Chondrocyte (in vitro differentiated cells): ENCODE measurements at regions not wholly inside any gene's neighbourhood (a gene's known extent, or its start where the extent isn't known, plus 50 kb on each side); places are given as distances from the start of the nearest gene placed in this dataset.

ENCODE experiments used
- DNase-seq: peaks from one replicate; pipeline ENCODE4 v3.0.0; 2021; ENCODE audit warnings: mixed read lengths, low spot score
- H3K27ac Mint-ChIP-seq: one replicate; pipeline ENCODE4 v1.8.0; 2021; ENCODE audit warnings: mild to moderate bottlenecking, moderate library complexity, mixed read lengths; ENCODE audit not compliant: unreplicated experiment
- H3K27me3 Mint-ChIP-seq: 2 replicates; pipeline ENCODE4 v1.8.0; 2021; ENCODE audit warnings: low read depth, mixed read lengths
- H3K36me3 Mint-ChIP-seq: 2 replicates; pipeline ENCODE4 v1.8.0; 2021; ENCODE audit warnings: low read depth, mixed read lengths
- H3K4me1 Mint-ChIP-seq: 2 replicates; pipeline ENCODE4 v1.8.0; 2021; ENCODE audit warnings: low read depth, mild to moderate bottlenecking, mixed read lengths
- H3K4me3 Mint-ChIP-seq: one replicate; pipeline ENCODE4 v1.8.0; 2021; ENCODE audit warnings: mild to moderate bottlenecking, moderate library complexity, mixed read lengths; ENCODE audit not compliant: unreplicated experiment
- H3K9me3 Mint-ChIP-seq: 2 replicates; pipeline ENCODE4 v1.8.0; 2021; ENCODE audit warnings: low read depth, mixed read lengths
- TF ChIP-seq, protein P1 (sequence below): fragments of 200-600 bp; sonication (generic); IDR thresholded peaks from 2 replicates; pipeline ENCODE4 v1.5.0; 2021; ENCODE audit warnings: antibody characterized with exemption, mild to moderate bottlenecking, moderate library complexity

GRCh38 chr11:69882270-69882608 lies 63.0 kb upstream of the FGF3 start:
- peaks cover 11% of the 10 kb centered on the region for H3K27me3 Mint-ChIP-seq

GRCh38 chr11:69883292-69884255 lies 64.4 kb upstream of the FGF3 start:
- Mint-ChIP-seq H3K27me3 (peaks cover 8% of the 10 kb centered on the region), H3K27ac (no peak overlapping the region), H3K4me1 (no peaks in the 10 kb centered on the region), H3K9me3 (no peaks in the 10 kb centered on the region), H3K36me3 (no peaks in the 10 kb centered on the region), H3K4me3 (no peak overlapping the region)
- DNase-seq = peak; percentile 78
- TF ChIP-seq, protein P1, sequence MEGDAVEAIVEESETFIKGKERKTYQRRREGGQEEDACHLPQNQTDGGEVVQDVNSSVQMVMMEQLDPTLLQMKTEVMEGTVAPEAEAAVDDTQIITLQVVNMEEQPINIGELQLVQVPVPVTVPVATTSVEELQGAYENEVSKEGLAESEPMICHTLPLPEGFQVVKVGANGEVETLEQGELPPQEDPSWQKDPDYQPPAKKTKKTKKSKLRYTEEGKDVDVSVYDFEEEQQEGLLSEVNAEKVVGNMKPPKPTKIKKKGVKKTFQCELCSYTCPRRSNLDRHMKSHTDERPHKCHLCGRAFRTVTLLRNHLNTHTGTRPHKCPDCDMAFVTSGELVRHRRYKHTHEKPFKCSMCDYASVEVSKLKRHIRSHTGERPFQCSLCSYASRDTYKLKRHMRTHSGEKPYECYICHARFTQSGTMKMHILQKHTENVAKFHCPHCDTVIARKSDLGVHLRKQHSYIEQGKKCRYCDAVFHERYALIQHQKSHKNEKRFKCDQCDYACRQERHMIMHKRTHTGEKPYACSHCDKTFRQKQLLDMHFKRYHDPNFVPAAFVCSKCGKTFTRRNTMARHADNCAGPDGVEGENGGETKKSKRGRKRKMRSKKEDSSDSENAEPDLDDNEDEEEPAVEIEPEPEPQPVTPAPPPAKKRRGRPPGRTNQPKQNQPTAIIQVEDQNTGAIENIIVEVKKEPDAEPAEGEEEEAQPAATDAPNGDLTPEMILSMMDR = no peak

More at GRCh38 chr11:69882270-69882608, 63.0 kb upstream of the FGF3 start:
- Mint-ChIP-seq H3K36me3 (no peaks in the 10 kb centered on the region), H3K4me1 (no peaks in the 10 kb centered on the region), H3K27ac (no peak overlapping the region), H3K4me3 (no peak overlapping the region), H3K9me3 (no peaks in the 10 kb centered on the region)
- TF ChIP-seq, protein P1 = no peak
- peak; percentile 56 for DNase-seq

- Mint-ChIP-seq H3K36me3 (no peaks in the 10 kb centered on the region), H3K9me3 (no peaks in the 10 kb centered on the region), H3K27ac (no peak overlapping the region), H3K27me3 (peaks cover 10% of the 10 kb centered on the region), H3K4me3 (no peak overlapping the region), H3K4me1 (no peaks in the 10 kb centered on the region)
- peak; percentile 54 for DNase-seq
- TF ChIP-seq, protein P1 = no peak
These were observed 65.1 kb upstream of the FGF3 start for GRCh38 chr11:69884286-69884685.

- H3K36me3 Mint-ChIP-seq = no peaks in the 10 kb centered on the region
- no peaks in the 10 kb centered on the region for H3K4me1 Mint-ChIP-seq
- H3K27ac Mint-ChIP-seq = no peak overlapping the region
- no peaks in the 10 kb centered on the region for H3K9me3 Mint-ChIP-seq
- no peak overlapping the region for H3K4me3 Mint-ChIP-seq
- TF ChIP-seq, protein P1 = no peak
- peak; percentile 40 for DNase-seq
- peaks cover 15% of the 10 kb centered on the region for H3K27me3 Mint-ChIP-seq
These were observed 65.5 kb upstream of the FGF3 start for GRCh38 chr11:69884751-69885150.

- Mint-ChIP-seq H3K4me1 (no peaks in the 10 kb centered on the region), H3K36me3 (no peaks in the 10 kb centered on the region), H3K9me3 (no peaks in the 10 kb centered on the region), H3K27ac (no peak overlapping the region), H3K27me3 (peaks cover 38% of the 10 kb centered on the region), H3K4me3 (no peak overlapping the region)
- DNase-seq = no peak
- TF ChIP-seq, protein P1 = no peak
These were observed 68.1 kb upstream of the FGF3 start for GRCh38 chr11:69887330-69887729.
